Testis (tissue), 2 donors: ENCODE measurements at regions not wholly inside any gene's neighbourhood (a gene's known extent, or its start where the extent isn't known, plus 50 kb on each side); places are given as distances from the start of the nearest gene placed in this dataset.
A peak's percentile ranks its signal among the peaks of the same experiment; 100 is the strongest.

Experiments
- DNase-seq: peaks from one replicate; pipeline ENCODE4 v3.0.0-alpha.2; 2019
- H3K27ac ChIP-seq, 2 donors: fragments of 200-600 bp; sonication (generic); one replicate each; pipeline ENCODE4 v1.5.1; 2019
- H3K27me3 ChIP-seq: fragments of 200-600 bp; sonication (generic); one replicate; pipeline ENCODE4 v1.5.1; 2019
- H3K36me3 ChIP-seq: fragments of 200-600 bp; sonication (generic); one replicate; pipeline ENCODE4 v1.5.1; 2017; ENCODE audit warnings: low read depth; ENCODE audit errors: missing control alignments
- H3K4me1 ChIP-seq: fragments of 200-600 bp; sonication (generic); one replicate; pipeline ENCODE4 v1.5.1; 2019
- H3K4me3 ChIP-seq, 2 donors: fragments of 200-600 bp; sonication (generic); one replicate each; pipeline ENCODE4 v1.5.1; 2017 to 2019
- H3K9me3 ChIP-seq: fragments of 200-600 bp; sonication (generic); one replicate; pipeline ENCODE4 v1.5.1; 2017
- CTCF ChIP-seq, 3 experiments: fragments of 450-650 bp in 2 of 3; fragments of 200-600 bp in 1 of 3; sonication (generic) in 1 of 3; IDR thresholded peaks; one replicate each; pipeline ENCODE4 v1.5.1; 2016 to 2019; ENCODE audit warnings: antibody characterized with exemption in 3 of 3, mild to moderate bottlenecking in 2 of 3, moderate library complexity in 1 of 3
- POLR2A ChIP-seq: fragments of 450-650 bp; IDR thresholded peaks from one replicate; pipeline ENCODE4 v1.6.1; 2017; ENCODE audit warnings: antibody characterized with exemption, mild to moderate bottlenecking, moderate library complexity
- WGBS, 2 donors: methylation state at CpG; one replicate each; pipeline ENCODE4 v1.1.5; 2018; 5-methylcytosine and 5-hydroxymethylcytosine counted together
- intact Hi-C: fragments of 100-400 bp; cut with DNase I; formaldehyde crosslinking; loops from one replicate; pipeline ENCODE4 v1.15.1; 2023; ENCODE audit warnings: low total_unique reads

GRCh38 chr11:22920939-22921565, 60.8 kb upstream of the CCDC179 start:
- no peak overlapping the region for H3K4me3 ChIP-seq
- no peaks in the 10 kb centered on the region for H3K27me3 ChIP-seq
- no peaks in the 10 kb centered on the region for H3K4me1 ChIP-seq
- WGBS, 2 donors = 55 to 60% methylated on average over 5 of the region's 5 CpGs
- H3K27ac ChIP-seq = no peak overlapping the region
- peak in 2 of 3 experiments; percentile 13 to 54 for TF ChIP-seq CTCF (IDR thresholded peaks at IDR 0.05)
- TF ChIP-seq POLR2A = no peak
- H3K9me3 ChIP-seq = no peaks in the 10 kb centered on the region
- peak; percentile 44 for DNase-seq
- intact Hi-C loops = no loop called here
- no peaks in the 10 kb centered on the region for H3K36me3 ChIP-seq

GRCh38 chr11:22922672-22923071, 62.4 kb upstream of the CCDC179 start:
- 68 to 77% methylated on average over 1 of the region's 1 CpG for WGBS, 2 donors
- TF ChIP-seq CTCF (IDR thresholded peaks at IDR 0.05) (no peak), POLR2A (no peak)
- no peak overlapping the region for H3K4me3 ChIP-seq

GRCh38 chr11:22923561-22923960, 63.3 kb upstream of the CCDC179 start:
- no peak overlapping the region for H3K4me3 ChIP-seq
- no peaks in the 10 kb centered on the region for H3K9me3 ChIP-seq
- 88 to 91% methylated on average over 1 of the region's 1 CpG for WGBS, 2 donors
- no peaks in the 10 kb centered on the region for H3K27me3 ChIP-seq
- DNase-seq = no peak
- H3K4me1 ChIP-seq = no peaks in the 10 kb centered on the region
- intact Hi-C loops = no loop called here
- no peak for TF ChIP-seq CTCF (IDR thresholded peaks at IDR 0.05)
- no peaks in the 10 kb centered on the region for H3K36me3 ChIP-seq
- H3K27ac ChIP-seq = no peak overlapping the region

More at GRCh38 chr11:22922672-22923071, 62.4 kb upstream of the CCDC179 start:
- intact Hi-C loops = no loop called here
- Histone ChIP-seq H3K36me3 (no peaks in the 10 kb centered on the region), H3K27ac (no peak overlapping the region), H3K4me1 (no peaks in the 10 kb centered on the region), H3K27me3 (no peaks in the 10 kb centered on the region), H3K9me3 (no peaks in the 10 kb centered on the region)
- DNase-seq = no peak

GRCh38 chr11:22926341-22926740, 66.1 kb upstream of the CCDC179 start:
- intact Hi-C loops = no loop called here
- H3K27me3 ChIP-seq = no peaks in the 10 kb centered on the region
- no peak for DNase-seq
- H3K4me1 ChIP-seq = no peaks in the 10 kb centered on the region
- no peaks in the 10 kb centered on the region for H3K36me3 ChIP-seq
- no peak overlapping the region for H3K4me3 ChIP-seq
- H3K9me3 ChIP-seq = no peaks in the 10 kb centered on the region
- no peak overlapping the region for H3K27ac ChIP-seq
- no peak for TF ChIP-seq POLR2A
- TF ChIP-seq CTCF (IDR thresholded peaks at IDR 0.05) = no peak

GRCh38 chr11:22927793-22928192, 67.5 kb upstream of the CCDC179 start:
- H3K36me3 ChIP-seq = no peaks in the 10 kb centered on the region
- intact Hi-C loops = no loop called here
- no peaks in the 10 kb centered on the region for H3K27me3 ChIP-seq
- no peak overlapping the region for H3K27ac ChIP-seq
- no peaks in the 10 kb centered on the region for H3K4me1 ChIP-seq
- H3K9me3 ChIP-seq = no peaks in the 10 kb centered on the region
- 54 to 57% methylated on average over 2 of the region's 2 CpGs for WGBS, 2 donors
- TF ChIP-seq CTCF (IDR thresholded peaks at IDR 0.05) (no peak), POLR2A (no peak)
- H3K4me3 ChIP-seq = no peak overlapping the region
- DNase-seq = no peak
